ENCODE measurements at regions not wholly inside any gene's neighbourhood (a gene's known extent, or its start where the extent isn't known, plus 50 kb on each side); places are given as distances from the start of the nearest gene placed in this dataset.

DNA sequence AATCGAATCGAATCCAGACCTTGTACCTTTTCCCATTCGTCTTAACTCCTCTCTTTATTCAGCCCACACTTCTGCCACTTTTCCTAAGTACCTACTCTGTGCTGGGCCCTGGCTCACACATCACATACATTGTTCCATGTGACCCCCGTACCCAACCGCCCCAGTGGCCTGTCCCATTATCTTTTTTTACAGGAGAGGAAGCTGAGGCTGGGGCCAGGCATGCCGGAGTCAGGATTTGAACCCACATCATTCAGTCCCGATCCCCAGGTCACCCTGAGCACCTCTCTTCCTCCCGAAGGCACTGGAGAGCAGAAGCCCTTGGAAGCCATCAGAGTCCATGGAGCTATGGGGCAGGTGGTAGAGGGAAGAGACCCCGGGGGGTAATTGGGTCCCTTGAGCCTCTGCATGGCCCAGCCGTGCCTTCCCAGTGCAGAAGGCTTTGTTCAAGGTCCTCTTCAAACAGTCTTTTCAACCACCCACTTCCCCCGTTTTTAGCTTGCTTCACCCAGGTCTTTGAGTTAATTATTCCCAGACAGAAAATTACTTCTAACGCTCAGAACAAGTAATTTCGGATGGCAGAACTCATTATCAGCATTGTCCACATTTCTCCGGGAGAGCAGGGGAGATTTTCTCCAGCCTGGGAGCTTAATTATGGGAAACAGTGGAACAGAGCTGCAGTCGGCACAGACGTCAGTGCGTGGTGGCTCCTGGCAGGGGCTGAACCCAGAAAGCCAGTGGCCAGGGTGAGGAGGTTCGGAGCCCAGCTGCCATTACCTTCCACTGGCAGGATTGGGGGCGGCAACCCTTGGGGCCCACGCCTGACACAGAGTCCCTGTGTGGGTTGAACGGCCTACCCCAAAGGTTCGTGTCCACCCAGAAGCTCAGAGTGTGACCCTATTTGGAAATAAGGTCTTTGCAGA is 82.4 kb upstream of the RTL6 start:
- no peak for TF ChIP-seq TAF1 (IDR thresholded peaks at IDR 0.05; ENCODE audit: borderline replicate concordance, insufficient read depth, low read length)
- TF ChIP-seq SIN3A (IDR thresholded peaks at IDR 0.05; ENCODE audit: borderline replicate concordance, insufficient read depth, low read length) = no peak
- no peak for TF ChIP-seq POLR2AphosphoS5 (IDR thresholded peaks at IDR 0.05; ENCODE audit: low read depth, low read length)
- TF ChIP-seq, protein P1, sequence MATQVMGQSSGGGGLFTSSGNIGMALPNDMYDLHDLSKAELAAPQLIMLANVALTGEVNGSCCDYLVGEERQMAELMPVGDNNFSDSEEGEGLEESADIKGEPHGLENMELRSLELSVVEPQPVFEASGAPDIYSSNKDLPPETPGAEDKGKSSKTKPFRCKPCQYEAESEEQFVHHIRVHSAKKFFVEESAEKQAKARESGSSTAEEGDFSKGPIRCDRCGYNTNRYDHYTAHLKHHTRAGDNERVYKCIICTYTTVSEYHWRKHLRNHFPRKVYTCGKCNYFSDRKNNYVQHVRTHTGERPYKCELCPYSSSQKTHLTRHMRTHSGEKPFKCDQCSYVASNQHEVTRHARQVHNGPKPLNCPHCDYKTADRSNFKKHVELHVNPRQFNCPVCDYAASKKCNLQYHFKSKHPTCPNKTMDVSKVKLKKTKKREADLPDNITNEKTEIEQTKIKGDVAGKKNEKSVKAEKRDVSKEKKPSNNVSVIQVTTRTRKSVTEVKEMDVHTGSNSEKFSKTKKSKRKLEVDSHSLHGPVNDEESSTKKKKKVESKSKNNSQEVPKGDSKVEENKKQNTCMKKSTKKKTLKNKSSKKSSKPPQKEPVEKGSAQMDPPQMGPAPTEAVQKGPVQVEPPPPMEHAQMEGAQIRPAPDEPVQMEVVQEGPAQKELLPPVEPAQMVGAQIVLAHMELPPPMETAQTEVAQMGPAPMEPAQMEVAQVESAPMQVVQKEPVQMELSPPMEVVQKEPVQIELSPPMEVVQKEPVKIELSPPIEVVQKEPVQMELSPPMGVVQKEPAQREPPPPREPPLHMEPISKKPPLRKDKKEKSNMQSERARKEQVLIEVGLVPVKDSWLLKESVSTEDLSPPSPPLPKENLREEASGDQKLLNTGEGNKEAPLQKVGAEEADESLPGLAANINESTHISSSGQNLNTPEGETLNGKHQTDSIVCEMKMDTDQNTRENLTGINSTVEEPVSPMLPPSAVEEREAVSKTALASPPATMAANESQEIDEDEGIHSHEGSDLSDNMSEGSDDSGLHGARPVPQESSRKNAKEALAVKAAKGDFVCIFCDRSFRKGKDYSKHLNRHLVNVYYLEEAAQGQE (IDR thresholded peaks at IDR 0.05; ENCODE audit: insufficient read depth in 1 of 2, low read depth in 2 of 2, low read length in 2 of 2) = no peak
- TF ChIP-seq FOXP2 (optimal IDR thresholded peaks at IDR 0.05; ENCODE audit: borderline replicate concordance, extremely low read depth, extremely low read length, insufficient read depth) = no peak

- TF ChIP-seq POLR2AphosphoS5 (IDR thresholded peaks at IDR 0.05; ENCODE audit: low read depth, low read length) (no peak), TAF1 (IDR thresholded peaks at IDR 0.05; ENCODE audit: borderline replicate concordance, insufficient read depth, low read length) (no peak)
Measured at GRCh38 chr22:44578516-44579230, 80.6 kb upstream of the RTL6 start.

DNA sequence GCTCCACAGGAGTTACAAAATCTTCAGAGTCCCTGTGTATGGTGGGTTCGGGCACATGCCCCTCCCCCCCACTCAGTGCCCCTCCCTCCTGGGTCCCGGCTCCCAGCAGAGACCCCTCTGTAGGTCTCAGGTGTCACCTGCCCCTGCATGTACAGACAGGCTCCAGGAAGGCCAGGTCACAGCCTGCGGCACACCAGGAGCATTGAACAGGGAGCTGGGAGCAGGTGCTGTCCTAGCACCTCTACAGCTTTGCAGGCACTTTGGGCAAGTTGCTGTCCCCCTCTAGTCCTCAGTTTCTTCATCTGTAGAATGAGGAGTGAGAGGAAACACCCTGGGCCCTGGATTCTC is 80.1 kb upstream of the RTL6 start:
- TF ChIP-seq, protein P1 (IDR thresholded peaks at IDR 0.05; ENCODE audit: insufficient read depth in 1 of 2, low read depth in 2 of 2, low read length in 2 of 2) = no peak
- TF ChIP-seq POLR2AphosphoS5 (IDR thresholded peaks at IDR 0.05; ENCODE audit: low read depth, low read length) (no peak), FOXP2 (optimal IDR thresholded peaks at IDR 0.05; ENCODE audit: borderline replicate concordance, extremely low read depth, extremely low read length, insufficient read depth) (no peak), SIN3A (IDR thresholded peaks at IDR 0.05; ENCODE audit: borderline replicate concordance, insufficient read depth, low read length) (no peak), TAF1 (IDR thresholded peaks at IDR 0.05; ENCODE audit: borderline replicate concordance, insufficient read depth, low read length) (no peak)

- no peak for TF ChIP-seq TAF1 (IDR thresholded peaks at IDR 0.05; ENCODE audit: borderline replicate concordance, insufficient read depth, low read length)
- no peak for TF ChIP-seq FOXP2 (optimal IDR thresholded peaks at IDR 0.05; ENCODE audit: borderline replicate concordance, extremely low read depth, extremely low read length, insufficient read depth)
- TF ChIP-seq, protein P1 (IDR thresholded peaks at IDR 0.05; ENCODE audit: insufficient read depth in 1 of 2, low read depth in 2 of 2, low read length in 2 of 2) = no peak
- no peak for TF ChIP-seq SIN3A (IDR thresholded peaks at IDR 0.05; ENCODE audit: borderline replicate concordance, insufficient read depth, low read length)
- no peak for TF ChIP-seq POLR2AphosphoS5 (IDR thresholded peaks at IDR 0.05; ENCODE audit: low read depth, low read length)
Measured at GRCh38 chr22:44577391-44578109, 79.5 kb upstream of the RTL6 start.

All from PFSK-1 (cell line).